WTC11 (cell line): ENCODE measurements at regions not wholly inside any gene's neighbourhood (a gene's known extent, or its start where the extent isn't known, plus 50 kb on each side); places are given as distances from the start of the nearest gene placed in this dataset.

Source experiments
- AFF4 ChIP-seq: sonication (generic); formaldehyde crosslinking; IDR thresholded peaks from 2 replicates; pipeline ENCODE4 v1.8.1; 2023; ENCODE audit warnings: mild to moderate bottlenecking, missing genetic modification reagents, borderline replicate concordance
- ATF3 ChIP-seq: sonication (generic); formaldehyde crosslinking; conservative IDR thresholded peaks from 2 replicates; pipeline ENCODE4 v1.8.1; 2022; ENCODE audit warnings: mild to moderate bottlenecking, missing genetic modification reagents
- ATF6 ChIP-seq: sonication (generic); formaldehyde crosslinking; IDR thresholded peaks from 2 replicates; pipeline ENCODE4 v1.8.1; 2023; ENCODE audit warnings: mild to moderate bottlenecking, missing genetic modification reagents
- CREM ChIP-seq: sonication (generic); formaldehyde crosslinking; IDR thresholded peaks from 2 replicates; pipeline ENCODE4 v1.8.1; 2022; ENCODE audit warnings: mild to moderate bottlenecking, missing genetic modification reagents, moderate library complexity
- CTCF ChIP-seq: fragments of 200-600 bp; IDR thresholded peaks from 2 replicates; pipeline ENCODE4 v1.8.0; 2022; ENCODE audit warnings: antibody characterized with exemption
- ELF4 ChIP-seq: sonication (generic); formaldehyde crosslinking; IDR thresholded peaks from 2 replicates; pipeline ENCODE4 v1.8.1; 2022; ENCODE audit warnings: low read depth, mild to moderate bottlenecking, moderate library complexity, missing genetic modification reagents
- JUN ChIP-seq: sonication (generic); formaldehyde crosslinking; IDR thresholded peaks from 2 replicates; pipeline ENCODE4 v1.8.0; 2023; ENCODE audit warnings: mild to moderate bottlenecking, missing genetic modification reagents
- MLX ChIP-seq: sonication (generic); formaldehyde crosslinking; IDR thresholded peaks from 2 replicates; pipeline ENCODE4 v1.8.1; 2023; ENCODE audit warnings: mild to moderate bottlenecking, missing genetic modification reagents, moderate library complexity
- STAT6 ChIP-seq: sonication (generic); formaldehyde crosslinking; conservative IDR thresholded peaks from 2 replicates; pipeline ENCODE4 v1.8.1; 2023; ENCODE audit warnings: mild to moderate bottlenecking, low read depth, missing genetic modification reagents, moderate library complexity
- TCF7 ChIP-seq: sonication (generic); formaldehyde crosslinking; IDR thresholded peaks from 2 replicates; pipeline ENCODE4 v1.8.0; 2022; ENCODE audit warnings: mild to moderate bottlenecking, low read depth, missing genetic modification reagents, moderate library complexity
- TP53 ChIP-seq: sonication (generic); formaldehyde crosslinking; IDR thresholded peaks from 2 replicates; pipeline ENCODE4 v1.8.1; 2023; ENCODE audit warnings: mild to moderate bottlenecking, missing genetic modification reagents
- USF1 ChIP-seq: sonication (generic); formaldehyde crosslinking; IDR thresholded peaks from 2 replicates; pipeline ENCODE4 v1.8.0; 2022; ENCODE audit warnings: mild to moderate bottlenecking, missing genetic modification reagents
- ZBTB43 ChIP-seq: sonication (generic); formaldehyde crosslinking; IDR thresholded peaks from 2 replicates; pipeline ENCODE4 v1.8.1; 2023; ENCODE audit warnings: mild to moderate bottlenecking, missing genetic modification reagents
- ZNF281 ChIP-seq: sonication (generic); formaldehyde crosslinking; IDR thresholded peaks from 2 replicates; pipeline ENCODE4 v1.8.0; 2023; ENCODE audit warnings: mild to moderate bottlenecking, missing genetic modification reagents

GRCh38 chr15:77812664-77813063 is 180.0 kb upstream of the LINGO1 start:
- TF ChIP-seq CTCF (no peak), STAT6 (CRISPR knock-in tag) (no peak), ELF4 (CRISPR knock-in tag) (no peak), CREM (CRISPR knock-in tag) (no peak), MLX (CRISPR knock-in tag) (no peak), TCF7 (no peak), TP53 (no peak), ZBTB43 (CRISPR knock-in tag) (no peak), USF1 (CRISPR knock-in tag) (no peak), ATF6 (CRISPR knock-in tag) (no peak), JUN (CRISPR knock-in tag) (no peak), ZNF281 (CRISPR knock-in tag) (no peak), ATF3 (CRISPR knock-in tag) (no peak), AFF4 (CRISPR knock-in tag) (no peak)
